ENCODE measurements at regions not wholly inside any gene's neighbourhood (a gene's known extent, or its start where the extent isn't known, plus 50 kb on each side); places are given as distances from the start of the nearest gene placed in this dataset.

DNA sequence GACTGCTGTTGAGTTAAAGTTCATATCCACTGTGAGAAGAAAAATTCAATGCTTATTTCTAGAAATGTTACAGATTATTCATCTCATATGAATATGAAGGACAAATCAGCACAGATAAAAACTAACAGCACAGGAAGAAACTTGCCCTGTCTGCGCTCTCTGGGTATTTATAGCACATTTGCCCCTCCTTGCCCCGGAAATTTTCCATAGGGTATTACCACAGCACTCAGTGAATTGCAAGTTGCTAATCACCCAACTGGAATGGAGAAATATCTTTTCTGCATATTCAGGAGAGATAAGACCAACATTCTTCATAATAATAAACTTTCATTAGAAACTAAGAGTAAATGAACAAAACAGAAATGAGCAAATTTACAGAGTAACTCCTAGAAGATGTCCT lies 318.0 kb upstream of the KLF12 start:
- TF ChIP-seq, protein P1, sequence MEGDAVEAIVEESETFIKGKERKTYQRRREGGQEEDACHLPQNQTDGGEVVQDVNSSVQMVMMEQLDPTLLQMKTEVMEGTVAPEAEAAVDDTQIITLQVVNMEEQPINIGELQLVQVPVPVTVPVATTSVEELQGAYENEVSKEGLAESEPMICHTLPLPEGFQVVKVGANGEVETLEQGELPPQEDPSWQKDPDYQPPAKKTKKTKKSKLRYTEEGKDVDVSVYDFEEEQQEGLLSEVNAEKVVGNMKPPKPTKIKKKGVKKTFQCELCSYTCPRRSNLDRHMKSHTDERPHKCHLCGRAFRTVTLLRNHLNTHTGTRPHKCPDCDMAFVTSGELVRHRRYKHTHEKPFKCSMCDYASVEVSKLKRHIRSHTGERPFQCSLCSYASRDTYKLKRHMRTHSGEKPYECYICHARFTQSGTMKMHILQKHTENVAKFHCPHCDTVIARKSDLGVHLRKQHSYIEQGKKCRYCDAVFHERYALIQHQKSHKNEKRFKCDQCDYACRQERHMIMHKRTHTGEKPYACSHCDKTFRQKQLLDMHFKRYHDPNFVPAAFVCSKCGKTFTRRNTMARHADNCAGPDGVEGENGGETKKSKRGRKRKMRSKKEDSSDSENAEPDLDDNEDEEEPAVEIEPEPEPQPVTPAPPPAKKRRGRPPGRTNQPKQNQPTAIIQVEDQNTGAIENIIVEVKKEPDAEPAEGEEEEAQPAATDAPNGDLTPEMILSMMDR (IDR thresholded peaks at IDR 0.05), result no peak
- TF ChIP-seq, protein P2, sequence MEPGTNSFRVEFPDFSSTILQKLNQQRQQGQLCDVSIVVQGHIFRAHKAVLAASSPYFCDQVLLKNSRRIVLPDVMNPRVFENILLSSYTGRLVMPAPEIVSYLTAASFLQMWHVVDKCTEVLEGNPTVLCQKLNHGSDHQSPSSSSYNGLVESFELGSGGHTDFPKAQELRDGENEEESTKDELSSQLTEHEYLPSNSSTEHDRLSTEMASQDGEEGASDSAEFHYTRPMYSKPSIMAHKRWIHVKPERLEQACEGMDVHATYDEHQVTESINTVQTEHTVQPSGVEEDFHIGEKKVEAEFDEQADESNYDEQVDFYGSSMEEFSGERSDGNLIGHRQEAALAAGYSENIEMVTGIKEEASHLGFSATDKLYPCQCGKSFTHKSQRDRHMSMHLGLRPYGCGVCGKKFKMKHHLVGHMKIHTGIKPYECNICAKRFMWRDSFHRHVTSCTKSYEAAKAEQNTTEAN (CRISPR knock-in tag; IDR thresholded peaks at IDR 0.05), result no peak
- TF ChIP-seq, protein P3, sequence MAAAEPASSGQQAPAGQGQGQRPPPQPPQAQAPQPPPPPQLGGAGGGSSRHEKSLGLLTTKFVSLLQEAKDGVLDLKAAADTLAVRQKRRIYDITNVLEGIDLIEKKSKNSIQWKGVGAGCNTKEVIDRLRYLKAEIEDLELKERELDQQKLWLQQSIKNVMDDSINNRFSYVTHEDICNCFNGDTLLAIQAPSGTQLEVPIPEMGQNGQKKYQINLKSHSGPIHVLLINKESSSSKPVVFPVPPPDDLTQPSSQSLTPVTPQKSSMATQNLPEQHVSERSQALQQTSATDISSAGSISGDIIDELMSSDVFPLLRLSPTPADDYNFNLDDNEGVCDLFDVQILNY (CRISPR knock-in tag; IDR thresholded peaks at IDR 0.05), result no peak
- TF ChIP-seq GRHL2 (CRISPR knock-in tag; IDR thresholded peaks at IDR 0.05; ENCODE audit: insufficient replicate concordance, severe bottlenecking) (no peak), NFYB (CRISPR knock-in tag; conservative IDR thresholded peaks at IDR 0.05; ENCODE audit: low read depth) (no peak), SMAD3 (CRISPR knock-in tag; IDR thresholded peaks at IDR 0.05; ENCODE audit: borderline replicate concordance) (no peak), USF1 (CRISPR knock-in tag; IDR thresholded peaks at IDR 0.05) (no peak), IRF1 (CRISPR knock-in tag; IDR thresholded peaks at IDR 0.05) (no peak)
- TF ChIP-seq, protein P4, sequence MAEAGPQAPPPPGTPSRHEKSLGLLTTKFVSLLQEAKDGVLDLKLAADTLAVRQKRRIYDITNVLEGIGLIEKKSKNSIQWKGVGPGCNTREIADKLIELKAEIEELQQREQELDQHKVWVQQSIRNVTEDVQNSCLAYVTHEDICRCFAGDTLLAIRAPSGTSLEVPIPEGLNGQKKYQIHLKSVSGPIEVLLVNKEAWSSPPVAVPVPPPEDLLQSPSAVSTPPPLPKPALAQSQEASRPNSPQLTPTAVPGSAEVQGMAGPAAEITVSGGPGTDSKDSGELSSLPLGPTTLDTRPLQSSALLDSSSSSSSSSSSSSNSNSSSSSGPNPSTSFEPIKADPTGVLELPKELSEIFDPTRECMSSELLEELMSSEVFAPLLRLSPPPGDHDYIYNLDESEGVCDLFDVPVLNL (CRISPR knock-in tag; IDR thresholded peaks at IDR 0.05; ENCODE audit: borderline replicate concordance, low read depth), result no peak

All from WTC11 (cell line).